ENCODE measurements at regions not wholly inside any gene's neighbourhood (a gene's known extent, or its start where the extent isn't known, plus 50 kb on each side); places are given as distances from the start of the nearest gene placed in this dataset.
"Not testable (repeated sequence)": the region's sequence is repeated elsewhere in the genome, so short reads cannot be mapped to it uniquely, and the experiment has no call there.

GRCh38 chr3:73186741-73187140, 125.3 kb downstream of the EBLN2 start:
- WGBS, 3 donors = 74 to 81% (median 79%) methylated on average over 1 of the region's 1 CpG
- H3K36me3 ChIP-seq = no peaks in the 10 kb centered on the region
- H3K27me3 ChIP-seq = no peaks in the 10 kb centered on the region
- H3K9me3 ChIP-seq = no peaks in the 10 kb centered on the region
- TF ChIP-seq EP300 (IDR thresholded peaks at IDR 0.05) = no peak
- no peak for TF ChIP-seq POLR2A (IDR thresholded peaks at IDR 0.05)
- no peak for TF ChIP-seq CTCF (IDR thresholded peaks at IDR 0.05)
- no peak for DNase-seq
- no peaks in the 10 kb centered on the region for H3K4me1 ChIP-seq (ENCODE audit: insufficient read depth)
- H3K4me3 ChIP-seq = no peak overlapping the region
- no peak overlapping the region for H3K27ac ChIP-seq
- intact Hi-C loops (cut with DNase I) = no loop called here

- no peaks in the 10 kb centered on the region for H3K4me1 ChIP-seq (ENCODE audit: insufficient read depth)
- no peak for TF ChIP-seq POLR2A (IDR thresholded peaks at IDR 0.05)
- TF ChIP-seq EP300 (IDR thresholded peaks at IDR 0.05) = no peak
- no peak for TF ChIP-seq CTCF (IDR thresholded peaks at IDR 0.05)
- no peaks in the 10 kb centered on the region for H3K36me3 ChIP-seq
- no peaks in the 10 kb centered on the region for H3K9me3 ChIP-seq
- no peak for DNase-seq
- intact Hi-C loops (cut with DNase I) = no loop called here
- H3K27me3 ChIP-seq = no peaks in the 10 kb centered on the region
- 31 to 43% (median 40%) methylated on average over 5 of the region's 5 CpGs for WGBS, 3 donors
- no peak overlapping the region for H3K27ac ChIP-seq
- no peak overlapping the region for H3K4me3 ChIP-seq
These were observed 125.9 kb downstream of the EBLN2 start for GRCh38 chr3:73187328-73187727.

- no peaks in the 10 kb centered on the region for H3K27me3 ChIP-seq
- H3K36me3 ChIP-seq = no peaks in the 10 kb centered on the region
- intact Hi-C loops (cut with DNase I) = no loop called here
- H3K4me1 ChIP-seq (ENCODE audit: insufficient read depth) = no peaks in the 10 kb centered on the region
- no peaks in the 10 kb centered on the region for H3K9me3 ChIP-seq
- H3K27ac ChIP-seq = no peak overlapping the region
- no peak for TF ChIP-seq EP300 (IDR thresholded peaks at IDR 0.05)
- no peak for TF ChIP-seq POLR2A (IDR thresholded peaks at IDR 0.05)
- TF ChIP-seq CTCF (IDR thresholded peaks at IDR 0.05) = no peak
- no peak overlapping the region for H3K4me3 ChIP-seq
- DNase-seq = no peak
These were observed 127.2 kb downstream of the EBLN2 start for GRCh38 chr3:73188707-73189106.

GRCh38 chr3:73192036-73192738, 130.7 kb downstream of the EBLN2 start:
- Histone ChIP-seq H3K4me3 (no peak overlapping the region), H3K4me1 (ENCODE audit: insufficient read depth) (no peaks in the 10 kb centered on the region), H3K27ac (no peak overlapping the region), H3K36me3 (no peaks in the 10 kb centered on the region), H3K9me3 (no peaks in the 10 kb centered on the region), H3K27me3 (no peaks in the 10 kb centered on the region)
- TF ChIP-seq POLR2A (IDR thresholded peaks at IDR 0.05) = no peak
- TF ChIP-seq CTCF (IDR thresholded peaks at IDR 0.05) = no peak
- no peak for TF ChIP-seq EP300 (IDR thresholded peaks at IDR 0.05)
- intact Hi-C loops (cut with DNase I) = no loop called here
- WGBS, 3 donors = 88 to 90% (median 89%) methylated on average over 7 of the region's 7 CpGs
- DNase-seq = no peak

GRCh38 chr3:73193943-73194342, 132.5 kb downstream of the EBLN2 start:
- H3K27ac ChIP-seq; H3K4me1 ChIP-seq (ENCODE audit: insufficient read depth); H3K9me3 ChIP-seq; H3K36me3 ChIP-seq; H3K27me3 ChIP-seq; H3K4me3 ChIP-seq; intact Hi-C loops (cut with DNase I); DNase-seq: not testable (repeated sequence)
- 89 to 95% (median 93%) methylated on average over 5 of the region's 5 CpGs for WGBS, 3 donors

Data from ovary (tissue), 7 donors.